ENCODE measurements at regions not wholly inside any gene's neighbourhood (a gene's known extent, or its start where the extent isn't known, plus 50 kb on each side); places are given as distances from the start of the nearest gene placed in this dataset.

DNA sequence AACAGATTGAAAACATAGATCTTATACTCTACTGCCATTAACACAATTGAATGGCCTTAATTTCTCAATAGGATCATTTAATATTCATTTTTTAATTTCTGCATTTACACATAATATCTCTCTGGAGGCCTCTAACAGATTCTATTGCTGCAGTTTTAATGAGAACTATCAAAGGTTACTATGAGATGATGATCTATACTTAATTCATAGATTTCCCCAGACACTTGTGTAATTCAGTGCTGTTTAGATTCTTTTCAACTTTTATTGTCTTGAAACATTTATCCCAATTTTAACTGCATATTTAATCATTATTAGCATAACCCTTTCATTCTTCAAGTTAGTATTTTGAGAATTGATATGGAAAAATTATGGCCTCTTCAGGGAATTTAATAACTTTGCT lies 1056.5 kb upstream of the CDH8 start:
- TF ChIP-seq POLR2A (IDR thresholded peaks at IDR 0.05; ENCODE audit: extremely low read depth, insufficient read length): no peak
- TF ChIP-seq, protein P1, sequence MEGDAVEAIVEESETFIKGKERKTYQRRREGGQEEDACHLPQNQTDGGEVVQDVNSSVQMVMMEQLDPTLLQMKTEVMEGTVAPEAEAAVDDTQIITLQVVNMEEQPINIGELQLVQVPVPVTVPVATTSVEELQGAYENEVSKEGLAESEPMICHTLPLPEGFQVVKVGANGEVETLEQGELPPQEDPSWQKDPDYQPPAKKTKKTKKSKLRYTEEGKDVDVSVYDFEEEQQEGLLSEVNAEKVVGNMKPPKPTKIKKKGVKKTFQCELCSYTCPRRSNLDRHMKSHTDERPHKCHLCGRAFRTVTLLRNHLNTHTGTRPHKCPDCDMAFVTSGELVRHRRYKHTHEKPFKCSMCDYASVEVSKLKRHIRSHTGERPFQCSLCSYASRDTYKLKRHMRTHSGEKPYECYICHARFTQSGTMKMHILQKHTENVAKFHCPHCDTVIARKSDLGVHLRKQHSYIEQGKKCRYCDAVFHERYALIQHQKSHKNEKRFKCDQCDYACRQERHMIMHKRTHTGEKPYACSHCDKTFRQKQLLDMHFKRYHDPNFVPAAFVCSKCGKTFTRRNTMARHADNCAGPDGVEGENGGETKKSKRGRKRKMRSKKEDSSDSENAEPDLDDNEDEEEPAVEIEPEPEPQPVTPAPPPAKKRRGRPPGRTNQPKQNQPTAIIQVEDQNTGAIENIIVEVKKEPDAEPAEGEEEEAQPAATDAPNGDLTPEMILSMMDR (IDR thresholded peaks at IDR 0.05; ENCODE audit: low read depth, low read length): no peak
- TF ChIP-seq, protein P2, sequence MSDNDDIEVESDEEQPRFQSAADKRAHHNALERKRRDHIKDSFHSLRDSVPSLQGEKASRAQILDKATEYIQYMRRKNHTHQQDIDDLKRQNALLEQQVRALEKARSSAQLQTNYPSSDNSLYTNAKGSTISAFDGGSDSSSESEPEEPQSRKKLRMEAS (IDR thresholded peaks at IDR 0.05; ENCODE audit: low read depth, low read length): no peak
